ENCODE measurements at regions not wholly inside any gene's neighbourhood (a gene's known extent, or its start where the extent isn't known, plus 50 kb on each side); places are given as distances from the start of the nearest gene placed in this dataset.

DNA sequence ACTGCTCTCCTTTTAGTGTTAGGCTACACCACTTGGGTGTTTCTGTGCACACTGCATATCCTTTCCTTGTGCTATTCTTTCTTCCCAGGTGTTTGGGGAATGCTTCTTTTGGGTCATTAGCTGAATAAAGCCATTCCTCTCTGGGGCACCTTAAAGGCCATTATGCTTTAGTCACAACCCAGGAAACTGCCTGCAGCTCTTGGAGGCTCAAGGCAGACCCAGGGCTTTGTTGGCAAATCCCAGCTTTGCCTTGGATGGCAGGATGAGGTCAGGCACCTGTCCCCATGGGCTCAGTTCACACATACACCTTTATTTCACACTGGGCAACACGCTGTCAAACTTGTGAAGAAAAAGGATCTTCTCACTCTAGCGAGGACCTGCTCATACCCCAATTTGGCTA lies 460.6 kb downstream of the CCSER2 start:
- TF ChIP-seq, protein P1, sequence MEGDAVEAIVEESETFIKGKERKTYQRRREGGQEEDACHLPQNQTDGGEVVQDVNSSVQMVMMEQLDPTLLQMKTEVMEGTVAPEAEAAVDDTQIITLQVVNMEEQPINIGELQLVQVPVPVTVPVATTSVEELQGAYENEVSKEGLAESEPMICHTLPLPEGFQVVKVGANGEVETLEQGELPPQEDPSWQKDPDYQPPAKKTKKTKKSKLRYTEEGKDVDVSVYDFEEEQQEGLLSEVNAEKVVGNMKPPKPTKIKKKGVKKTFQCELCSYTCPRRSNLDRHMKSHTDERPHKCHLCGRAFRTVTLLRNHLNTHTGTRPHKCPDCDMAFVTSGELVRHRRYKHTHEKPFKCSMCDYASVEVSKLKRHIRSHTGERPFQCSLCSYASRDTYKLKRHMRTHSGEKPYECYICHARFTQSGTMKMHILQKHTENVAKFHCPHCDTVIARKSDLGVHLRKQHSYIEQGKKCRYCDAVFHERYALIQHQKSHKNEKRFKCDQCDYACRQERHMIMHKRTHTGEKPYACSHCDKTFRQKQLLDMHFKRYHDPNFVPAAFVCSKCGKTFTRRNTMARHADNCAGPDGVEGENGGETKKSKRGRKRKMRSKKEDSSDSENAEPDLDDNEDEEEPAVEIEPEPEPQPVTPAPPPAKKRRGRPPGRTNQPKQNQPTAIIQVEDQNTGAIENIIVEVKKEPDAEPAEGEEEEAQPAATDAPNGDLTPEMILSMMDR (IDR thresholded peaks at IDR 0.05), result no peak
- peaks cover 0 to 2% (median 0%) of the 10 kb centered on the region in 3 donors for H3K27me3 Mint-ChIP-seq (ENCODE audit: low read depth in 3 of 3)
- Histone ChIP-seq H3K79me2 (ENCODE audit: insufficient read depth, low read length) (no peaks in the 10 kb centered on the region), H3K36me3 (replicated peaks in 1 of 2; ENCODE audit: control insufficient read depth in 1 of 2, insufficient read depth in 2 of 2, low read length in 2 of 2) (no peaks in the 10 kb centered on the region), H2AFZ (ENCODE audit: insufficient read depth, low read depth, low read length, poor library complexity, severe bottlenecking) (no peak overlapping the region), H3K4me2 (replicated peaks; ENCODE audit: extremely low read depth, low read length, poor library complexity, severe bottlenecking) (no peak overlapping the region), H3K27ac (ENCODE audit: low read depth in 1 of 2, low read length in 2 of 2) (no peak overlapping the region), H3K9ac (ENCODE audit: insufficient read depth, low read length, poor library complexity, severe bottlenecking) (no peak overlapping the region), H4K20me1 (ENCODE audit: insufficient read depth, low read length) (no peaks in the 10 kb centered on the region), H3K4me3 (replicated peaks in 1 of 3; ENCODE audit: low read depth in 2 of 3, low read length in 3 of 3) (no peak overlapping the region), H3K4me1 (ENCODE audit: control insufficient read depth in 1 of 2, insufficient read depth in 2 of 2, low read length in 2 of 2) (no peaks in the 10 kb centered on the region), H3K27me3 (ENCODE audit: control insufficient read depth in 2 of 2, insufficient read depth in 2 of 2, low read length in 2 of 2) (no peaks in the 10 kb centered on the region), H3K9me3 (replicated peaks in 1 of 2; ENCODE audit: control insufficient read depth in 1 of 2, insufficient read depth in 1 of 2, low read length in 2 of 2) (no peaks in the 10 kb centered on the region)
- H3K9me3 Mint-ChIP-seq, result peaks cover 0 to 2% (median 0%) of the 10 kb centered on the region in 7 donors
- no peak for DNase-seq
- no peak overlapping the region for H3K4me3 Mint-ChIP-seq
- WGBS (ENCODE audit: insufficient coverage), result no CpG with 5 or more reads among the region's 2 CpGs
- H3K4me1 Mint-ChIP-seq, result no peaks in the 10 kb centered on the region
- no peaks in the 10 kb centered on the region for H3K36me3 Mint-ChIP-seq
- no peak overlapping the region for H3K27ac Mint-ChIP-seq
- intact Hi-C loops (cut with micrococcal nuclease), result no loop called here

DNA sequence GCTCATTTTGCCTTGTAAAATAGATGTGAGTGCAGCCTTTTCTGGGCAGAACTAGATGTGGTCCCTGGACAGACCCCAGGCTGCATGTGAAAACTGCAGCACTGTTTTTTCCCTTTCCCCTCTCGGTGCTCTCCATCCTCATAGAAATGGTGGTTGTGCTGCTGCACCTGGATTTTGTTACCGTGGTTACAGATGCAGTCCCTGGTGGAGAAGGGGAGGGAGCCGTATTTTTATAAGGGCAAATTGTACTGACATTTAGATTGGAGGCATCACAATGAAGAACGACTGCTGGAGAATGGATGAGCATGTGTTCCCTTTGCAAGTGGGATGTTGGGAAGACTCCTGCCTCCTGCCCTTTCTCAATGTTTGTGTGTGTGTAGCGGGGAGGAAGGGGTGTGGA lies 469.9 kb downstream of the CCSER2 start:
- TF ChIP-seq, protein P1 (IDR thresholded peaks at IDR 0.05), result no peak
- no peaks in the 10 kb centered on the region for H3K36me3 ChIP-seq (replicated peaks in 1 of 2; ENCODE audit: control insufficient read depth in 1 of 2, insufficient read depth in 2 of 2, low read length in 2 of 2)
- intact Hi-C loops (cut with micrococcal nuclease), result no loop called here
- H3K4me2 ChIP-seq (replicated peaks; ENCODE audit: extremely low read depth, low read length, poor library complexity, severe bottlenecking), result no peak overlapping the region
- Mint-ChIP-seq H3K36me3 (no peaks in the 10 kb centered on the region), H3K27ac (no peak overlapping the region), H3K4me1 (no peaks in the 10 kb centered on the region), H3K4me3 (no peak overlapping the region), H3K9me3 (peaks cover 0 to 3% (median 0%) of the 10 kb centered on the region in 7 donors), H3K27me3 (ENCODE audit: low read depth in 3 of 3) (peaks cover 0 to 3% (median 2%) of the 10 kb centered on the region in 3 donors)
- 83% methylated on average over 2 of the region's 5 CpGs for WGBS (ENCODE audit: insufficient coverage)
- H3K9me3 ChIP-seq (replicated peaks in 1 of 2; ENCODE audit: control insufficient read depth in 1 of 2, insufficient read depth in 1 of 2, low read length in 2 of 2), result no peaks in the 10 kb centered on the region
- no peaks in the 10 kb centered on the region for H3K79me2 ChIP-seq (ENCODE audit: insufficient read depth, low read length)
- no peak overlapping the region for H2AFZ ChIP-seq (ENCODE audit: insufficient read depth, low read depth, low read length, poor library complexity, severe bottlenecking)
- H3K27me3 ChIP-seq (ENCODE audit: control insufficient read depth in 2 of 2, insufficient read depth in 2 of 2, low read length in 2 of 2), result no peaks in the 10 kb centered on the region
- no peak for DNase-seq
- no peaks in the 10 kb centered on the region for H4K20me1 ChIP-seq (ENCODE audit: insufficient read depth, low read length)
- no peak overlapping the region for H3K9ac ChIP-seq (ENCODE audit: insufficient read depth, low read length, poor library complexity, severe bottlenecking)
- no peak overlapping the region for H3K27ac ChIP-seq (ENCODE audit: low read depth in 1 of 2, low read length in 2 of 2)
- H3K4me3 ChIP-seq (replicated peaks in 1 of 3; ENCODE audit: low read depth in 2 of 3, low read length in 3 of 3), result no peak overlapping the region
- H3K4me1 ChIP-seq (ENCODE audit: control insufficient read depth in 1 of 2, insufficient read depth in 2 of 2, low read length in 2 of 2), result no peaks in the 10 kb centered on the region
